Suprapubic skin (tissue), 4 donors: ENCODE measurements at regions not wholly inside any gene's neighbourhood (a gene's known extent, or its start where the extent isn't known, plus 50 kb on each side); places are given as distances from the start of the nearest gene placed in this dataset.

Experiments
- DNase-seq, 2 donors: peaks; one replicate each; pipeline ENCODE4 v3.0.0-alpha.2; 2019; ENCODE audit warnings: low spot score in 2 of 2
- H3K27ac ChIP-seq: fragments of 200-600 bp; sonication (generic); one replicate; pipeline ENCODE4 v1.5.1; 2019
- H3K27me3 ChIP-seq: fragments of 200-600 bp; sonication (generic); one replicate; pipeline ENCODE4 v1.5.1; 2019
- H3K36me3 ChIP-seq: fragments of 200-600 bp; sonication (generic); one replicate; pipeline ENCODE4 v1.5.1; 2019
- H3K4me1 ChIP-seq: fragments of 200-600 bp; sonication (generic); one replicate; pipeline ENCODE4 v1.5.1; 2019
- H3K4me3 ChIP-seq: fragments of 200-600 bp; sonication (generic); one replicate; pipeline ENCODE4 v1.5.1; 2019; ENCODE audit warnings: mild to moderate bottlenecking
- H3K9me3 ChIP-seq: fragments of 200-600 bp; sonication (generic); one replicate; pipeline ENCODE4 v1.5.1; 2019
- CTCF ChIP-seq, 2 donors: fragments of 200-600 bp in 1 of 2; fragments of 450-650 bp in 1 of 2; sonication (generic) in 1 of 2; IDR thresholded peaks; one replicate each; pipeline ENCODE4 v1.5.1; 2016 to 2019; ENCODE audit warnings: antibody characterized with exemption in 2 of 2, mild to moderate bottlenecking in 1 of 2, moderate library complexity in 1 of 2
- EP300 ChIP-seq: sonication (generic); formaldehyde crosslinking; IDR thresholded peaks from one replicate; pipeline ENCODE4 v1.6.1; 2017; ENCODE audit warnings: antibody characterized with exemption
- POLR2A ChIP-seq, 2 donors: fragments of 450-650 bp; IDR thresholded peaks; one replicate each; pipeline ENCODE4 v1.6.1; 2017; ENCODE audit warnings: antibody characterized with exemption in 2 of 2, mild to moderate bottlenecking in 2 of 2, moderate library complexity in 2 of 2
- POLR2AphosphoS5 ChIP-seq, 3 donors: sonication (generic); formaldehyde crosslinking; IDR thresholded peaks; one replicate each; pipeline ENCODE4 v1.6.1; 2017; ENCODE audit warnings: antibody characterized with exemption in 3 of 3
- WGBS: methylation state at CpG from one replicate; pipeline ENCODE4 v1.1.5; 2018; 5-methylcytosine and 5-hydroxymethylcytosine counted together

- DNase-seq = no peak
- Histone ChIP-seq H3K4me1 (no peaks in the 10 kb centered on the region), H3K4me3 (no peak overlapping the region), H3K27ac (no peak overlapping the region), H3K27me3 (no peaks in the 10 kb centered on the region), H3K9me3 (no peaks in the 10 kb centered on the region), H3K36me3 (no peaks in the 10 kb centered on the region)
- WGBS = 78% methylated on average over 5 of the region's 5 CpGs
- TF ChIP-seq POLR2A (IDR thresholded peaks at IDR 0.05) (no peak), POLR2AphosphoS5 (IDR thresholded peaks at IDR 0.05) (no peak), CTCF (IDR thresholded peaks at IDR 0.05) (no peak), EP300 (no peak)
Measured at GRCh38 chr3:22106213-22106896, 355.3 kb upstream of the ZNF385D start.

- 63% methylated on average over 5 of the region's 5 CpGs for WGBS
- H3K9me3 ChIP-seq = no peaks in the 10 kb centered on the region
- no peak for DNase-seq
- H3K27me3 ChIP-seq = no peaks in the 10 kb centered on the region
- no peak overlapping the region for H3K4me3 ChIP-seq
- no peak overlapping the region for H3K27ac ChIP-seq
- no peak for TF ChIP-seq EP300
- TF ChIP-seq CTCF (IDR thresholded peaks at IDR 0.05) = no peak
- no peak for TF ChIP-seq POLR2AphosphoS5 (IDR thresholded peaks at IDR 0.05)
- no peak for TF ChIP-seq POLR2A (IDR thresholded peaks at IDR 0.05)
- H3K4me1 ChIP-seq = no peaks in the 10 kb centered on the region
- no peaks in the 10 kb centered on the region for H3K36me3 ChIP-seq
Measured at GRCh38 chr3:22111226-22111625, 360.2 kb upstream of the ZNF385D start.

- Histone ChIP-seq H3K4me3 (no peak overlapping the region), H3K9me3 (no peaks in the 10 kb centered on the region), H3K27me3 (no peaks in the 10 kb centered on the region), H3K27ac (no peak overlapping the region), H3K4me1 (no peaks in the 10 kb centered on the region), H3K36me3 (no peaks in the 10 kb centered on the region)
- DNase-seq = no peak
- TF ChIP-seq CTCF (IDR thresholded peaks at IDR 0.05) = no peak
- no peak for TF ChIP-seq POLR2A (IDR thresholded peaks at IDR 0.05)
- TF ChIP-seq EP300 = no peak
- TF ChIP-seq POLR2AphosphoS5 (IDR thresholded peaks at IDR 0.05) = no peak
- WGBS = 87% methylated on average over 3 of the region's 3 CpGs
Measured at GRCh38 chr3:22113453-22113852, 362.4 kb upstream of the ZNF385D start.

GRCh38 chr3:22115581-22115980, 364.6 kb upstream of the ZNF385D start:
- no peak for DNase-seq
- no peak for TF ChIP-seq POLR2AphosphoS5 (IDR thresholded peaks at IDR 0.05)
- no peak for TF ChIP-seq EP300
- TF ChIP-seq CTCF (IDR thresholded peaks at IDR 0.05) = no peak
- TF ChIP-seq POLR2A (IDR thresholded peaks at IDR 0.05) = no peak
- Histone ChIP-seq H3K27me3 (no peaks in the 10 kb centered on the region), H3K4me3 (no peak overlapping the region), H3K36me3 (no peaks in the 10 kb centered on the region), H3K27ac (no peak overlapping the region), H3K9me3 (no peaks in the 10 kb centered on the region), H3K4me1 (no peaks in the 10 kb centered on the region)
- 81% methylated on average over 4 of the region's 4 CpGs for WGBS

- no peaks in the 10 kb centered on the region for H3K36me3 ChIP-seq
- H3K4me3 ChIP-seq = no peak overlapping the region
- DNase-seq = no peak
- no peaks in the 10 kb centered on the region for H3K4me1 ChIP-seq
- WGBS = 83% methylated on average over 2 of the region's 2 CpGs
- H3K9me3 ChIP-seq = no peaks in the 10 kb centered on the region
- H3K27ac ChIP-seq = no peak overlapping the region
- no peaks in the 10 kb centered on the region for H3K27me3 ChIP-seq
- TF ChIP-seq POLR2A (IDR thresholded peaks at IDR 0.05) (no peak), CTCF (IDR thresholded peaks at IDR 0.05) (no peak), POLR2AphosphoS5 (IDR thresholded peaks at IDR 0.05) (no peak), EP300 (no peak)
Measured at GRCh38 chr3:22117091-22117490, 366.1 kb upstream of the ZNF385D start.
